GM19467 (cell line): ENCODE measurements at regions not wholly inside any gene's neighbourhood (a gene's known extent, or its start where the extent isn't known, plus 50 kb on each side); places are given as distances from the start of the nearest gene placed in this dataset.

Experiments used
- ATAC-seq: cut with Tn5 transposase; IDR thresholded peaks from one replicate; pipeline ENCODE4 v1.9.1; 2021; ENCODE audit warnings: mild to moderate bottlenecking, moderate library complexity; ENCODE audit not compliant: unreplicated experiment

DNA sequence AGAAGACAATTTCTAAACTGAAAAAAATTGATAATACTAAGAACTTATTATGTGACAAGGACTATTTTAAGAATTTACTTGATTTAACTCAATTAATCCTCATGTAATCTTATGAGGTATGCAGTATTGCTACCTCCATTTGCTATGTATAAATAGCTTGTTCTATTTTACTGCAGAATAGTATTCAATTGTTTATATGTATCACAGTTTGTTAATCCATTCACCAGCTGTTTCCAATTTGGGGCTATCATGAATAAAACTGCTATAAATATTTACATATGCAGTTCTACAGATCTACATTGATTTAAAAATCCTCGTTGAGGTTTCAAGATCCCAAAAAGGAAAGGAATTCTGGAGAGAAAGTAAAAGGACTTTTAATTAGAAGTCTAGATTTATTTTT, 54.8 kb upstream of the DOCK10 start:
- ATAC-seq = no peak
